Esophagus squamous epithelium (tissue), 4 donors: ENCODE measurements at regions not wholly inside any gene's neighbourhood (a gene's known extent, or its start where the extent isn't known, plus 50 kb on each side); places are given as distances from the start of the nearest gene placed in this dataset.

Source experiments
- CTCF ChIP-seq, 6 experiments: fragments of 450-650 bp in 4 of 6; fragments of 200-600 bp in 2 of 6; sonication (generic) in 2 of 6; IDR thresholded peaks; one replicate each; pipeline ENCODE4 v1.5.1; 2016 to 2019; ENCODE audit warnings: antibody characterized with exemption in 6 of 6, mild to moderate bottlenecking in 4 of 6, moderate library complexity in 4 of 6
- POLR2A ChIP-seq, 4 donors: fragments of 450-650 bp; IDR thresholded peaks; one replicate each; pipeline ENCODE4 v1.6.1; 2017; ENCODE audit warnings: antibody characterized with exemption in 4 of 4, mild to moderate bottlenecking in 4 of 4, moderate library complexity in 3 of 4

GRCh38 chrX:87388381-87388780, 129.2 kb upstream of the KLHL4 start:
- no peak for TF ChIP-seq CTCF (IDR thresholded peaks at IDR 0.05)
- no peak for TF ChIP-seq POLR2A (IDR thresholded peaks at IDR 0.05)
